HG03558 (cell line): ENCODE measurements at regions not wholly inside any gene's neighbourhood (a gene's known extent, or its start where the extent isn't known, plus 50 kb on each side); places are given as distances from the start of the nearest gene placed in this dataset.

ENCODE experiments used
- ATAC-seq: cut with Tn5 transposase; IDR thresholded peaks from one replicate; pipeline ENCODE4 v1.9.1; 2021; ENCODE audit warnings: moderate number of reproducible peaks; ENCODE audit not compliant: unreplicated experiment; ENCODE audit errors: extremely low read depth

DNA sequence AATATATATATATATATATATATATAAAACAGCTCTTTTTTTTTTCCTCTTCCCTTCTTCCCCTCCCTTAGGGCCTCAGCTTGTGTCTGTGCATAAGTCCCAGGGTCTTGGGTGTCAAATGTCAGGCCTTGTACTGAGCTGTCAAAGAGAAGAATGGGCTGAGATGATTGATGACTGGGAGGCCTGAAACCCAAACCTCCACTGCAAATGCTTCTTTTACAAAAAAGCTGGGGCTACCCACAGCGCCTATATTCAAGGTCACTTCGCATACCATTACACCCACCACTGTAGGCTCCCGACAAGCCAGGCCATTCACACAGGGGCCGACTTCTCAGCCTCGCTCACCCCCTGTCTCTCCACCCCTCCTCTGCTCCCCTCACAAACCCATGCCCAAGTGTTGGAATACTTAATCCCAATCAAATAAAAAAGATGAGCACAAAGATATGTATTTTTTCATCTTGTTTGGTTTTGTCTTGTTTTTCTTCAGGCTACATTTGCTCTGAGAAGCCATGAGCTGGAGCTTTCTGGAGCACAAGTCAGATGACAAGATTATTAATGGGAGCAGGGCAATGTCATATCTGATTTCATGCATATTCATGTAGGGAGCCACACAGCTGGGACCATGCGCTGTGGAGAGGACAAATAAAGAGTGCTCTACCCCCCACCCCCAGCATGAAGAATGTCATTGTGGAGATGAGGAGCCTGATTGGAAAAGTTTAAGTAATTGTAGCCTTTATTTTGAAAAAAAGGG lies 614.4 kb upstream of the NR2F2 start:
- ATAC-seq: no peak

DNA sequence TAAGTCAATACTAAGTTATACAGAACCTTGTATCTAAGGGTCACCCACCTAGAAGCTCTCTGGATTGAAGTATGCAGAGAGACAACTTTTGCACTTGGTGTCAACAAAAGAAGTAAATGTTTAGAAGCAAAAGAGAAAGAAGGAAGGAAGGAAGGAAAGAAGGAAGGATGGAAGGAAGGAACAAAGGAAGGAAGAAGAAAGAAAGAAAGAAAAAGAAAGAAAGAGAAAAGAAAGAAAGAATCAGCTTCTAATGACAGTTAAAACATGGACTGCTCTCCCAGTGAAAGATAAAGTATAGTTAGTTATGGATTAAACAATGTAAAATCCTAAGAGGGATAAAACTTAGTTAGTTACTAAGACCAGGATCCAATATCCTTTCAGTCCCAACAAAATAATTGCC lies 613.8 kb upstream of the NR2F2 start:
- ATAC-seq: no peak

DNA sequence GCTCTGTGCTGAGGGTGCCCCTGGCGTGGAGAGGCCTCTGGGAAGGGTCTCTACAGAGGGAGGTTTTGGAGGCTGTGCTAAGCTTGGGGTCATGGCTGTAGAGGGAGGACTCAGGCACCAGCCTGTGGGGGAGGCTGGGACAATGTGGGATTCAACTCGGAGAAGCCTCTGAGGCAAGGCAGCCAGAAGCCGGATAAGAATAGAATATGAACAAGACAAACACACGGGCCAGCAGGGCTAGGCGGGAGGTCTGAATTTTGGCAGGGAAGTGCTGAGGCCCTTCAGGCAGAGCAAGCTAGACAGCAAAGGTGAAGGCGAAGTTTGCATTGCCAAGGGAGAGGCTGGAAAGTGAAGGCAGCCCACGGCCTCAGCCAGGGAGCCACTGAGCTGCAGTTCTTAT lies 612.1 kb upstream of the NR2F2 start:
- no peak for ATAC-seq

DNA sequence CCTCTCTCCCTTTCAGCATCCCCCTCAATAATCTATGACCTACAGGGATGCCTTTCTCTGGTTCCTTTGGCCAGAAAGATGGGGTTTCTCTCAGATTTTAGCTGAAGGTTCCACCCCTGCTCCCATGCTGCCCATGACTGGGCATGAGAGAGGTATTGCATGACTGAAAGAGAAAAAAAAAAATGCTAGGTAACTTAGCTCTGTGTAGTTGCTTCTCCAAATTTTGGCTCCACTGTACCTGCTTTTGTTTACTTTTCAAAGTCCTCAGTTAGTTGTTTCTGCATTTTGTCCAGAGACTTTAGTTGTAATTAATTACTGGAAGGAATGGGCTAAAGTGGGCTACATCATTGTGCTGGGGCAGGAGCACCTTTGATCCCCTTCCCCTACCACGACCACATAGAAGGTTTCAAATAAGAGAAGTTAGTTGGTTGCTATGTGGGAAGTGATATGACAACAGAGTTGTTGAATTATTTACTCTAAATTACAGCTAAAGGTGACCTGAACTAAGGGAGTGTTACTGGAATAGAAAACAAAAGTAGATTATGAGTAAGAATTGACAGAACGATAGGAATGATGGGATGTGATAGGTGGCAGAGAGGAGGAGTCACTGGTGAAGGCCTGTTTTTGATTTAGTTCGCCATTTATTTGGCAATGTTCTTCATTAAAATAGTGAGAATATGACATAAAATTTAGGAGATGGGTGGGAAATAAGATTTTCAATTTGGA lies 605.4 kb upstream of the NR2F2 start:
- no peak for ATAC-seq

DNA sequence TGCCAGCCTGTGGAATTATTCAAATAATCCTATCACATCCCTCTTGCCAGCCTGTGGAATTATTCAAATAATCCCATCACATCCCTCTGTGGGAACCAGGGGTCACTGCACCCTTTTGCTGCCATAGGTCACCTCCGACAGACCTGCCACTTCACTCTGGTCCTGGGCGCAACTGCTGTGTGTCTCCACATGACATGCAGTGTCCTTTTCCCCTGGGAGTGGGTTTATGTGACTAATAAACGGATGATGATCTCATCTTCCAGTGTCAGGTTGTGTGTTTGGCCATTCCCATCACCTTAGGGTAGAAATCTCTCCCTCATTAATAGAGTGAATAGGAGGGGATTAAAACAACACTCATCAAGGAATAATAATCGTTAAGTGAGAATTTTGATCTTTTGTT lies 603.6 kb upstream of the NR2F2 start:
- no peak for ATAC-seq

DNA sequence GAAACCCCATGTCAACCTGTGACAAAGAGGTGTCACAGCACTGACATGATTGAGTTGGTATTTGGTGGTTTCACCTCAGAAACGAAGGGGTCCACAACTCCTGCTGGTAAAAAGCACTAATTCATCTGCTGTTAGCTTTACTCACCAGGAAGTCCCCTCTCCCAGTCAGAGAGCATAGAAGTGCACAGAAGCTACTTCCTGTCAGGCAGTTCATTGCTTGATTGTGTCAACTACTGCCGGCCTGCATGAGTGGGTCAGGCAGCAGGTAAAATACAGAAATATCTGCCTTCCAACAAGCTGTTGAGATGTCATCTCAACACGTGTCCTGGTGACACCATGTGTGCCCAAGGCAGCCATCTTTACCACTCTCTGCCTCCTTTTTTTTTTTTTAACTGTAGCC lies 596.6 kb upstream of the NR2F2 start:
- no peak for ATAC-seq

DNA sequence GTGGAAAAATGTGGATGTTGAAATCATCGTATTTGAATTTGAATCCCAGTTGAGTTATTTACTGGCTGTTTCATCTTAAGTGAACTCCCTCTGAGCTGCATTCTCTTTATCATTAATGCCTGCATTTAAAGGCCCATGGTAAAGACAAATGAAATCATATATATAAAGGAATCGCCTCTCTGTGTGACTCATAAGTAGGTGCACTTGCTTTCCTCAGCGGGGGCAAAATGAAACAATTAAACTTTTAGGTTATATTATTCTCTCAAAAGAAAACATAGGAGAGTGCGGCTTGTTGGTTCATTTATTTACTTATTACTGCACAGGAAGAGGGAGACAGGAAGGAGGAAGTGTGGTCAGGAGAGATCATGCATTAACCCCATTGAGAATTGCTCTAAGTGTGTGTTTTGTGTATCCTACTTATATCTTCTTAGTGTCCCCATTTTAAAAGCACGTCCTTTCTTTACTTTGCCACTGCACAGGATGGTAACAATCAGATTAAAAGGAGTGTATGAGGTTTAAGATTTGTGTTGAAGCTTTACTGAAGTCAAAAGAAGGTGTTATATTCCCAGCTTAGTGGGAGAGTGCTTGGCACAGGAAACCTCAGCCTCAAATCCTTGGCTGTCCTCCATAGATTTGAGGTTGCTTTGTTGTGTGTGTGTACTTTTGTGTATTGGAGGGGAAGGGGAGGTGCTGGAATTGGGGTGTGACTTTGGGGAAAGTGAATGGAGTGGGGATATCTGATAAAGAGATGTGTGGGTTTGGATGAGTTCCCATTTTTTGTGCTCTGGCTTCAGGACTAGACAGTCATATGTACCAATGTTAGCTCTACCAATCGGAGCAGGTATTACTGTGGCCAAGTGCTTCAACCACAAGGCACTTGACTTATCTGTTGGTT lies 595.8 kb upstream of the NR2F2 start:
- ATAC-seq: no peak

DNA sequence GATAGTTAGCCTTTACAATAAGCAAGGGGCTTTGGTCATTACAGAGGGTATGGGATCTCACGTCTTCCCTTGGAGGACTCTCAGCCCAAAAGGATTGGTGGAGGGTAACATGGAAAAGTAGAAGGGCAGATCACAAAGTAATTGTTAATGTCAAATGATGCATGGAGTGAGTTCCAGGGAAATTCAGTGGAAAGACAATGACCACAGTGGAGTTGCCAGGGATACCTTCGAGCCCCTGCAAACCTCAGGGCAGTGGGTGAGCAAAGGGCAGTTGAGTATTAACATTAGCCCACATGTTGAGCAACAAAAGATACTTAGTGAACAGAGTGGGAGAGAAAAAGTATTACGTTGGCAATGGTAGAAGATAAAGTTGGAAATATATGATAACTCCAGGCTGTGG lies 593.4 kb upstream of the NR2F2 start:
- no peak for ATAC-seq

DNA sequence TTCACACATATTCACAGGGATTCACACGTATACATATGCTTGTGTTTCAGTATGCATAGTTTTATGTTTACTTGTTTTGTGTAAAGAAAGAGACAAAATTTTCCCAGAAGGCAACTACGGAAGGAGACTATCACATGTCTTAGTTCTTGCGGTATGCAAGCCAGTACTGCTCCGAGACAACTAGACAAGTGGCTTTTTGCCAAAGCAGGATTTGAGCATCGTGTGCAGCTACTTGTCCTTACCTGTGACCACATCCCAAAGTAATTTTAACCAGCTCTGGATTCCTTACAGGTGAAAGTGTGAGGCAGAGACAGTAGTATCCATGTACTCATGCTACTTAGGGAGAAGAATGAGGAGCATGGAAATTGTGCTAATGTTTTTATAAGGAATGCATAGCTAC lies 591.4 kb upstream of the NR2F2 start:
- no peak for ATAC-seq

DNA sequence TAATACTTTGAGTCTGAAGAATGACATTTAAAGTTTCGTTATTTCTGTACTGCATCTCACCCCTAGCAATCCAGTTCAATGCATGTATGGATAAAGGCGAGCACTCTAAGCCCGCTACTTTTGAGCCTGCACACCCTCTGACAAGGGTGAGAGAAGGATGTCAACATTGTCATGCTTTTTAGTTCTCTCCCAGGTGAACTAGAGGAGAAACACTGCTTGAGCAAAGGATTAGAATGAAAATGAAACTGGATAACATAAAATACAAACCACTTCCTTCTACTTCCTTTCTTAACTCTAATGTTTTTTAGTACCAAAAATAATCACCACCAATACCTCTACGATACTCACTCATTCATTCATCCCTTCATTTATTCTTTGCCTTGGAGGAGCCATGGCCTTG lies 588.7 kb upstream of the NR2F2 start:
- no peak for ATAC-seq

DNA sequence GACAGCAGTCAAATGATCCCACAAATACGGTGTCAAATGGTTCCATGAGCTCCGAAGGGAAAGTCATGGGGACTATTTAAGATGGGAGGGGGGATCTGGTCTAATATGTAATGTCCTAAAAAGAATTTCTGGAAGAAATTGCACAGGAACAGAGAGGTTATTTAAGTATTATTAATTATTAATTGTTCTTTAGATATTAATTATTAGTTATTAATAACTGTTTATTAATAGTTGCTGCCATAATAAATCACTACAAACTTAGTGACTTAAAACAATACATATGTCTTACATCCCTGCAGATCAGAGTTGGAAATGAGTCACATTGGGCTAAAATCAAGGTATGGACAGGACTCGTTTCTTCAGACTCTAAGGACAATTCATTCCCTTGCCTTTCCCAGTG lies 588.2 kb upstream of the NR2F2 start:
- no peak for ATAC-seq

DNA sequence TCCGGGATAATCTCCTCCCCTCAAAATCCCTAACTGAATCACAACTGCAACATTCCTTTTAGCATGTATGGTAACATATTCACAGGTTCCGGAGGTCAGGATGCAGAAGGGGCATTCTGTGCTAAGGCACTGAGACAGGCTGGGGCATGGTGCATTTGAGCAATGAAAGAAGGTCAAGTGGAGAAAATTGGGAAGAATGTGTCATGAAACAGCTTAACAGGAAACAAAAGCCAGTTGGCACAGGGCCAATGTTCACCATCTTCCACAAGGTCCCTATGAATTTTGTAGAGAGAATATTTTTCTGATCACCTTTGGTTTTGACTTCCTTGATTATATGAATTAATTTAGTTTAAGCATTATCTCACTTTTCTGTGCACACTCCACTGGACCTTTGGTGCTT lies 587.7 kb upstream of the NR2F2 start:
- ATAC-seq: no peak

DNA sequence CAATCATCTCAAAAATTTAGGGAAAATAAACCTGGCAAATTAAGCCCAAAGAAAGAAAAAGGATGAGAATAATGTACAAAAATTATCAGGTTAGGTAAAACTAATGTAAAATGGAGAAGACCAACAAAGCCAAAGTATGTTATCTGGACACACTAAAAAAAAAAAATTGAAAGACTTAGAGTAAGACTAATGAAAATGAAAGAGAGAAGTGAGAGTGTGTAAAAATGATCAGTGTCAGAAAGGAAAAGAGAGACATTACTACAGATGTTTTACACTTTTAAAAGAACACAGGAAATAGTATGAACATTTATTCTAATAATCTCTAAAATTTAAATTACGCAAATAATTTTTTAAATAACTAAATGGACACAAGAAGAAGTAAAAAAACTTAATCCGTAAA lies 573.3 kb upstream of the NR2F2 start:
- no peak for ATAC-seq

DNA sequence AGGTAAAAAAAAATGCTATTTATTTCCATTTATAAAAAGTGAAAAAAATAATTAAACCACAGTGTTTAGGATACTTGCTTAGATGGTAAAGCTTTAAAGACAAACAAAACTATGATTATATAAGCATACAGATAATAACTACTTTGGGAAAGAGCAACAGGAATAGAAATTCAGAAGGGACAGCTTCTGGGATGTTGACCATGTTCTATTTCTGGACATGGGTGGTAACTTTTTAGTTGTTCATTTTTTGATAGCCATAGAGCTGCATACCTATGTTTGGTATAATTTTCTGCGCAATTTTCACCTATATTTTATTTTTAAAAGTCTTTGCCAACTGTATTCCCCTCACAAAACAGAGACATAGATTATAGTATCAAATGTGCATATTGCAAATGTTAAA lies 572.0 kb upstream of the NR2F2 start:
- ATAC-seq: no peak

DNA sequence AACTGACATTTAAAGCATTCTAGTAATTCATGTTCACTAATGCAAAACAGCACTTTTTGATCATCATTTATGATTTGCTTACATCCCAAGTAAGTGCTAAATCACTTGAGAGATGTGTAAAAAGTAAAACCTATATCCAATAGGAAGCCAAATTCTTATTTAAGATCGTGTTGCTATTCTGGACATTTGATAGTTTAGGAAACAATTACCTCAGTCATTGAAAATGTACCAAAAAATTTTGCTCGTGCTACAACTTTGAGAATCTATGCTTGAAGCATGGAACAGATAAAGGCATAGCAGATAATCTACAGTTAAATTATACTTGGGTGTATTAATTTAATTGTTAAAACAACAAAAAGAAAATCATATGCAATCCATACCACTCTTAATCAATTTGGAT lies 571.6 kb upstream of the NR2F2 start:
- ATAC-seq: no peak

DNA sequence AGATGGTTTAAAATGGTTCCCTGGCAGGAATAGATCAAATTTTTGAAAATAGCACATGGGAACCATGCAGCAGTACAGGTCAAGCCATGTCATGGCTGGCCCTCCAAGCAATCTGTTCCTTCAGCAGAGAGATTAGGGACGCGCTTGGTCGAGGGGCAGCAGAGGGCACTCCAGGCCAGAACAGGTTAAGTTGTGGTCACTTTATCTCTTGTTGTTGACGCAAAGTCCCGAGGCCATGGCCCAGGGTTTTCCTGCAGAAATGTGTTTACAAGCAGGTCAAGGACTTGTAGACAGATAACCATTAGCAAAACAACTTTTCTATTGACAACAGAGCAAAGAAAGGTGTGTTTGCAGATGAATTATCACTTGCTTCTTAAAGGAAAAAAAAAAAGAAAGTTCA lies 570.0 kb upstream of the NR2F2 start:
- ATAC-seq: no peak

DNA sequence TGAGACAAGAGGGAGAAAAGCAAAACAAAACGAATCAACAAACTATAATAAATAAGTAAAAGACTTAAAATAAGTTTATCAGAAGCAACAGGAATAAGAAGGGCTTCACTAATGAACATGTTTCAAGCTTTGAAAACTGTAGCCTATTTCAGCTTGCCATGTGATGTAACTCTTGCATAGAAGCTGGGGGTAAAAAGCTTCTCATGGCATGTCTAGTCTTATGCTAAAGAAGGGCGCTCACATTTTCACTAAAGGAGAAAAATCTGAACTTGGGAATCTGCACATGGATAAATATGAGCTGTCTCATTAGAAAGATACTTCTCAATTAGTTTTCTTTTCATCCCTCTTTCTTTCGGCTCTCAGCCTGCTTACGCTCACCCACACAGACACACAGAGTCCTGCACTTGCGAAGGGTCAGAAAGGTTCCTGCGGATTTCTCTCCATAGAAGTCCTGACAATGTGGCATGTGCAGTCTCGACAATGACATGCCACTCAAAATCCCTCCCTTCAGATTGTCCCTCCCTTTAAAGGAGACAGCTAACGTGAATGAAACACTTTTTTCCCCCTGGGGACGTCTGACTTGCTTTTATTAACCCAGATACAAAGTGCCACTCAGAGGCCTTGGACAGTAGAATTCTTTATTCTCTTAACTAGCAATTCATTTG lies 568.9 kb upstream of the NR2F2 start:
- no peak for ATAC-seq

DNA sequence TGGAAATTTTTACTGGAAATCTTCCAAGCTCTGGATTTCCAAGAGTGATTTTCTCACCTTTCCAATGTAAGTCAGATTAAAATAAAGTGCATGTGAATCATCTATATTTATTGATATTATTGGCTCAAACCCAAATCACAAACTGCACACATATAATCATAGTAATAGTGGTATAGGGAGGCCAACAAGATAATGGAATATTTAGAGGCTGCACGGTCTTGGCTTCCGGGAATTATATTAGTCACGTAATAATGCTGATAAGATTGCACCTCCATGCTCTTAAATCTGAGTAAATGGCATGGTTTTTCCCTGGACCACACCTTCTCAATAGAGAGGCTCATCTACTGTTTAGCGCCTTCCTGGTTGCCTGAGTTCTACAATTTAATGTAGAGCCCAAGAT lies 567.1 kb upstream of the NR2F2 start:
- no peak for ATAC-seq

DNA sequence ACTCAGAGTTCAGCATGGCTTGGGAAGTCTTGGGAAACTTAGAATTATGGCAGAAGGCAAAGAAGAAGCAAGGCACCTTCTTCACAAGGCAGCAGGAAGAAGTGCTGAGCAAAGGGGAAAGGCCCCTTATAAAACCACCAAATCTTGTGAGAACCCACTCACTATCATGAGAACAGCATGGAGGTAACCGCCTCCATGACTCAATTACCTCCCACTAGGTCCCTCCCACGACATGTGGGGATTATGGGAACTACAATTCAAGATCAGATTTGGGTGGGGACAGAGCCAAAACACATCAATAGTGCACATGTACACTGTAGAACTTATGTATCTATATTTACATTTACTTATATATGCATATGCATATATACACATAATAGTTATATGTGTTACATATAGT lies 565.3 kb upstream of the NR2F2 start:
- ATAC-seq: no peak

DNA sequence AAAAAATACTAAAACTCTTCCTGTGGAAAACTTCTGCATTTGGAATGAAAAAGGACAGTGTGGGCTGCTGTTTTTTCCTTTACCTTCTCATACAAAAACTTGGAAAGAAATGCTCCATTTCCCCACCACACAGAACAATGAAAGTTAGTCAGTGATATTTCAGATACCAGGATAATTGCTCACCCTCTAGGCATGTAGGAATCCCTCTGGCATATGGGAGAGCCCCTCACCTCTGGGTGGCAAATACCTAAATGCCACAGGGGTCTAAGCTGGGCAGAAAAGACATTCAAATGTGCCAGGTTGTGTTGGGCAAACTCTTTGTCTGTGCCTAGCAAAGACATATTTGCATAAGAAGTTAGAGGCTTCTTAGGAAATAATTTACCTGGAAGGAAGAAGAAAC lies 560.3 kb upstream of the NR2F2 start:
- ATAC-seq: no peak

DNA sequence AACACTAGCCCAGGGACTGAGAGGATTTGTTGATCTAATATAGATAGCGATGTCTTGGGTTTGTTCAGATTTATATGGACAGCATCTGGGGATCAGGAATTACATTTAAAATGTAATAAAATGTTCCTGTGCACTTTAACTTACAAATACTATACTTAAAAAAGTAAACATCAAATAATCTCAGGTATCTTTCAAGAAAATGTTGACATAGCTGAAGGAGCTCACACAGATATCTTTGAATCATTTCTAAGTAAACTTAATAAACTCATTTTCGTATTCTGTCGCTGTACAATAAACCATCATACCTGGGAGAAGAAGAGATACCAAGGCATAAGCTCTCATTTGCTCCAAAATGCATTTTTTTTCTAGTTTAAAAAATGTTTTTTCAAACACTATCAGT lies 557.5 kb upstream of the NR2F2 start:
- no peak for ATAC-seq
